GM12873 (cell line): ENCODE measurements at regions not wholly inside any gene's neighbourhood (a gene's known extent, or its start where the extent isn't known, plus 50 kb on each side); places are given as distances from the start of the nearest gene placed in this dataset.

Source experiments
- CTCF ChIP-seq: IDR thresholded peaks from 2 replicates; pipeline ENCODE4 v1.5.1; 2012; ENCODE audit warnings: low read depth, mild to moderate bottlenecking, moderate library complexity, low read length, control low read depth; ENCODE audit not compliant: insufficient read depth; ENCODE audit errors: missing control alignments

DNA sequence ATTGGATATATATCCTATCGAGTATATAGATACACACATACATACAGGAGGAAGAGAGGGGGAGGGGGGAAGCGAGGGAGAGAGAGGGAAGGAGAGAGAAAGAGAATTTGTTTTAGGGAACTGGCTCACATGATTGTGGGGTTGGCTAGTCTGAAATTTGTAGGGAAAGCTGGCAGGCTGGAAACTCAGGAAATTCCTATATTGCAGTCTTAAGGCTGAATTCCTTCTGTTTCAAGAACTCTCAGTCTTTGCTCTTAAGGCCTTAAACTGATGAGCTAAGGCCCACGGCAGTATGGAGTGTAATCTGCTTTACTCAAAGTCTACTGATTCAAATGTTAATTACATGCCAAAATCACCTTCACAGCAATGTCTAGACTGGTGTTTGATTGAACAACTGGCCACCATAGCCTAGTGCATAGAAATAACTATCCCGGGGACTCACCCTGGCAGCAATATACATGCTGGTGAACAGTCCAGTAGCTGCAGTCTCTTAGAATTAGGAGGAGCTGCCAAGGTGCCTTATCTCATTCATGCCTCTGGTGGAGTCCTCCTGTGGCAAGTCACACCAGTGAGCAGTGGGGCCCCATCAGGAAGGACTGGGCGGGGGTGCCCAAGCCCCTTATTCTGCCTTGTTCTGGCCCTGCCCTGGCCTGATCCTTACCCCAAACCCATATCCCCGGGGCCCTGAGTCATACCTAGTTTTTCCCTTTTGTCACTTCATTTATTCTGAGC lies 59.7 kb upstream of the AMPD3 start:
- no peak for TF ChIP-seq CTCF

GRCh38 chr11:10396771-10397170 lies 58.3 kb upstream of the AMPD3 start:
- TF ChIP-seq CTCF, result no peak

GRCh38 chr11:10397226-10397987 lies 57.7 kb upstream of the AMPD3 start:
- no peak for TF ChIP-seq CTCF

GRCh38 chr11:10398525-10398924 lies 56.5 kb upstream of the AMPD3 start:
- no peak for TF ChIP-seq CTCF

DNA sequence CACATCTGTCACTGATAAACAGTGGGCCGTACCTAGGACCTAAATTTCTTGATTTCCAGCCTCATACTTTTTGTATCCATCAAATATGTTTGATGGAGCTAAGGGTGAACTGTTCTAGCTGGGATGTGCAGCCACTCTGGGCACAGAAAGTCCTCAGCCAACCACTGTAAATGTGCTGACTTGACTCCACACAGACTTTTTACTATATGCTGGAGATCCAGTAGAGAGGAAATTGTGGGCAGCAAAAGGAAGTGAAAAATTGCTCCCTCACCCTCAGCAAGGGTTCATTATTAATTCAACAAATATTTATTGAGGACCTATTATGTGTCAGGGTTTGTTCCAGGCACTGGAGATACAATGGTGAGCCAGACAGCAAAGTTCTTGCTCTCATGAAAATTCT lies 54.2 kb upstream of the AMPD3 start:
- no peak for TF ChIP-seq CTCF

- TF ChIP-seq CTCF, result no peak
Measured at GRCh38 chr11:10401256-10401655, 53.8 kb upstream of the AMPD3 start.

DNA sequence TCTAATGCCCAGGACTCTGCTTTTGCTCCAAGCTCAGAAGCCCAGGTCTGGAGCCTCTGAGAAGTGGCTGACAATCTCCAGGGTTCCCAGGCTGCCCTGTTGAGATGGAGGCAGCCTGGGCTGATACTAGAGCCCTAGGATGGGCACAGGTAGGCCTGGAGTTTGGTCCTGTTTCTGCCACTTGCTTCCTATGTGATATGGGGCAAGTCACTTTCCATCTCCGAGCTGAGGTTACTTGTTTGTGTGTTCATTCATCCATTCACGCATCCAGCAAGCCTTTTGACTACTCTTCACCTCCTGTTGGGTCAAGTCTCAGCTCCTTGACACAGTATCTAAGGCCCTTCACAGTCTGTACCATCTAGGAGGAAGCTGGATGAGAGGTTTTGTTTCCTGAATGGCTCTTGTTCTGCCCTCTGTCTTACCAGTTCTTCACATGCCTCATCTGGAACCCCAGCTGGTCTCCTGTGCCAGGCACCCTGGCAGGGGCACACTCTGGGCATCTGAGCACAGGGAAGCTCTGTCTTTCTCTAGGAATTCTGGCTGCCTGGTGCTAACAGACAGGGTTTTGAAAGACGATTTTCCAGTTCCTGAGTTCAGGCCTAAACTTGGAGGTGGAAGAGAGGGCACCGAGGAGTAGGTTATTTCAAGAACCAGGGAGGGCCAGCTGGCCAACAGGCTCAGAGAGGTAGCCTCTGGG lies 53.2 kb upstream of the AMPD3 start:
- no peak for TF ChIP-seq CTCF
